ENCODE measurements at regions not wholly inside any gene's neighbourhood (a gene's known extent, or its start where the extent isn't known, plus 50 kb on each side); places are given as distances from the start of the nearest gene placed in this dataset.

- no TSS peak for BruUV-seq (replicated peaks)
- CTCF ChIA-PET = no interaction called here
- Histone ChIP-seq H3K4me3 (replicated peaks in 1 of 2; ENCODE audit: low read depth in 1 of 2, low read length in 2 of 2) (no peak overlapping the region), H3K4me1 (ENCODE audit: control insufficient read depth in 1 of 2, insufficient read depth in 2 of 2, low read length in 2 of 2) (peaks cover 6 to 11% of the 10 kb centered on the region in 2 experiments), H3K4me2 (ENCODE audit: low read length) (no peak overlapping the region), H3K27ac (ENCODE audit: low read depth, low read length) (no peak overlapping the region), H3K27me3 (ENCODE audit: insufficient read depth, low read length) (no peaks in the 10 kb centered on the region), H3K9ac (ENCODE audit: low read length) (no peak overlapping the region), H2AFZ (ENCODE audit: low read depth, low read length, poor library complexity, severe bottlenecking) (no peak overlapping the region), H3K36me3 (ENCODE audit: control insufficient read depth in 1 of 2, insufficient read depth in 2 of 2, low read length in 2 of 2) (no peaks in the 10 kb centered on the region), H3K79me2 (ENCODE audit: insufficient read depth, low read length) (no peaks in the 10 kb centered on the region), H3K9me3 (ENCODE audit: control insufficient read depth in 1 of 2, insufficient read depth in 1 of 2, low read depth in 1 of 2, low read length in 2 of 2) (no peaks in the 10 kb centered on the region), H3K9me2 (ENCODE audit: insufficient read depth) (no peaks in the 10 kb centered on the region), H4K20me1 (ENCODE audit: insufficient read depth) (no peaks in the 10 kb centered on the region)
- intact Hi-C loops (cut with micrococcal nuclease) = no loop called here
- POLR2A ChIA-PET = no interaction called here
- RAD21 ChIA-PET (ENCODE audit: low non-redundant PET in 1 of 2, low total read pairs in 2 of 2, uncharacterized antibody in 2 of 2, unreplicated experiment in 2 of 2) = no interaction called here
- DNase-seq (ENCODE audit: low read depth, low spot score) (no peak), ATAC-seq (no peak)
- TF ChIP-seq YY1 (IDR thresholded peaks at IDR 0.05; ENCODE audit: extremely low read depth, insufficient replicate concordance, low read depth, low read length) (no peak), POLR2A (IDR thresholded peaks at IDR 0.05; ENCODE audit: borderline replicate concordance, extremely low read depth, insufficient read depth, insufficient read length) (no peak), FOSL1 (IDR thresholded peaks at IDR 0.05; ENCODE audit: low read depth) (no peak), MAX (IDR thresholded peaks at IDR 0.05) (no peak), ATF3 (IDR thresholded peaks at IDR 0.05) (no peak), ZBTB33 (IDR thresholded peaks at IDR 0.05; ENCODE audit: extremely low read depth, insufficient replicate concordance, low read length) (no peak), EZH2phosphoT487 (IDR thresholded peaks at IDR 0.05; ENCODE audit: borderline replicate concordance) (no peak), CTCF (IDR thresholded peaks at IDR 0.05 in 2 of 3, conservative IDR thresholded peaks at IDR 0.05 in 1 of 3; ENCODE audit: borderline replicate concordance in 1 of 3, insufficient read depth in 1 of 3, low read depth in 2 of 3, low read length in 2 of 3) (no peak), EZH2 (IDR thresholded peaks at IDR 0.05) (no peak), TCF7L2 (IDR thresholded peaks at IDR 0.05; ENCODE audit: borderline replicate concordance, extremely low read depth, insufficient read depth, insufficient read length) (no peak), POLR2AphosphoS5 (IDR thresholded peaks at IDR 0.05; ENCODE audit: low read depth, low read length) (no peak), ELF1 (IDR thresholded peaks at IDR 0.05; ENCODE audit: borderline replicate concordance, low read depth) (no peak), RAD21 (IDR thresholded peaks at IDR 0.05; ENCODE audit: low read depth) (no peak)
These were observed 215.5 kb upstream of the HAAO start for GRCh38 chr2:43007901-43008300.
